GM12891 (cell line): ENCODE measurements at regions not wholly inside any gene's neighbourhood (a gene's known extent, or its start where the extent isn't known, plus 50 kb on each side); places are given as distances from the start of the nearest gene placed in this dataset.

Experiments used
- POLR2A ChIP-seq: IDR thresholded peaks from 2 replicates; pipeline ENCODE4 v1.6.1; 2011; ENCODE audit warnings: low read depth, low read length, control low read depth
- TAF1 ChIP-seq: IDR thresholded peaks from 2 replicates; pipeline ENCODE4 v1.6.1; 2011; ENCODE audit warnings: low read depth, low read length, control low read depth

- TF ChIP-seq TAF1 (no peak), POLR2A (no peak)
These were observed 74.6 kb upstream of the GOLGA8J start for GRCh38 chr15:30008156-30008555.
